Stimulated activated CD4-positive, alpha-beta T cell treated with anti-CD3 and anti-CD28 coated beads, TNF-alpha, amount 100 ng/mL, for 24 hours (primary cell): ENCODE measurements at regions not wholly inside any gene's neighbourhood (a gene's known extent, or its start where the extent isn't known, plus 50 kb on each side); places are given as distances from the start of the nearest gene placed in this dataset.

Experiments used
- DNase-seq, 3 experiments: peaks; one replicate each; pipeline ENCODE4 v3.0.0-alpha.2; 2020; ENCODE audit warnings: low read depth in 3 of 3

DNA sequence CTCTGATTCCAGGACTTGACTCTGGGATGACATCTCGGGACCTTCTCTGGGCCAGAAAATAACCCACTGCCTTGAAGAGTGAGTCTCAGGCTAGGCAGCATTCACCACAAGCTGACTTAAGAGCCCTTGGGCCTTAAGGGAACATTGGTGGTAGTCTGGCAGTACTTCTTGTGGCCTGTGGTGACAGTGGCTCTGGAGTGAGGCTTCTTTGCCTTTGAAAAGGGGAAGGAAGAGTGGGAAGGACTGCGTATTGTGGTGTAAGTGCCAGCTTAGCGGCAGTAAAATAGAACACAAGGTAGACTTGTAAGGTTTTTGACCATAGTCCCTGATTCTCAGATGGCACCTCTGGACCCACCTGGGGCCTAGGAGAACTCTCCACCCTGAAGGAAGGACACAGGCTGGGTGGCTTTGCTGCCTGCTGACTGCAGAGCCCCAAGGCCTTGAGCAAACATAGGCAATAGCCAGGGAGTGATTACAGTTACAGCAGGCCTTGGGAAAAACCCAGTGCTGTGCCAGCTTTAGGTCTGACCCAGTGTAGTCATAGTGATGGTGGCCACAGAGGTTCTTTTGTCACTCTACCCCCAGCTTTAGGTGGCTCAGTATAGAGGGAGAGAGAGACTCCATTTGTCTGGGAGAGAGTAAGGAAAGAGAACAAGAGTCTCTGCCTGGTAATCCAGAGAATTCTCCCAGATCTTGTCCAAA is 483.9 kb downstream of the SH2D4B start:
- no peak for DNase-seq

DNA sequence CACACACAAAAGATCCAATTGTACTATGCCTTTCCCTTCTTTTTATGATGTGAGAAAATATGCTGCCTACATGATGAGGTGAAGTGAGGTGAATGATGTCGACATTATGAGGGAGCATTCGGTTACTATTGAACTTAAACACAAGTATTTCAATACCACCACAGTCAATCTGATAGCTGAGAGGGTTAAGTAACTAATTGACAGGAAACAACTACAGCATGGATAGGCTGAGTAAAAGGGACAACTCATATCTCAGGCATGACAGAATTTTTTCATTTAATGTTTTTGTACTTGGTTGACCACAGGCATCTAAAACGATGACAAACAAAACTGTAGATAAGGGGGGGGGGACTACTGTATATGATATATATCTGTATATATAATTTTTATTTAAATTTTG is 488.9 kb downstream of the SH2D4B start:
- DNase-seq = no peak

DNA sequence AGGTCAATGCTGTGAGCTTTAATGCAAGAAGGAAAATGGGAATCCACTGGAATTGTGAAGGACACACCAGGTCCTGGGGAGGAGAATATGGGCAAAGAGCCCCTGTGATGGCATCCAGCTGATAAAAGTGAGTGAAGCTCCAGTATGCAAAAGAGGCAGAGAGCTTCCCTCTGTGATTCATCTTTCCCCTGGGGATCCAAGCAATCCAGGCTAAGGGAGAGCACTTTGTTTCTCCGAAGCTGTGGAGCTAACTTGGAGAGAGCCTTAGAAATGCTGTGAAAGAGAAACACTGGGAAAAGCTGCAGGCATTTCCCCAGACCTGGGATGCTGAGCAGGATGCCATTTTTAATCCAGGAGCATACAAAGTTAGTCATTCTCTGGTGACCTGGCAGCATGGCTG is 489.5 kb downstream of the SH2D4B start:
- DNase-seq = no peak

DNA sequence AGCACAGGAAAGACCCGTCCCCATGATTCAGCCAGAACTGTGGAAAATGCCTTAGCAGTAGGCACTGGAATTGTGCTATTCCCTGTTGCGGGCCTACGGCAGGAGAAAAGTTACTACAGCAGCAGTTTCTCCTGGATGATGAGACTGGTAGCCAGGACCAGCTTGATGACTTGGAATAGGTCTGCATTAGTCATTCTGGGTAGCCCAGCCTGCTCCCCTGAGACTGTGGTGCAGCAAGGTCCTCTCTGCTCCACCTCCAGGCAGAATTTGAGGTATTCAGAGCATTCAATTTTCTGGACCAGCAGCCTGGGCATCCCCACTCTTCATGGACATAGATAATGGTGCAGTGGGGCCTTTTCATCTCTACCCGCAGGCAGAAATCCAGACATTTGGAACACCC is 490.0 kb downstream of the SH2D4B start:
- DNase-seq = no peak

DNA sequence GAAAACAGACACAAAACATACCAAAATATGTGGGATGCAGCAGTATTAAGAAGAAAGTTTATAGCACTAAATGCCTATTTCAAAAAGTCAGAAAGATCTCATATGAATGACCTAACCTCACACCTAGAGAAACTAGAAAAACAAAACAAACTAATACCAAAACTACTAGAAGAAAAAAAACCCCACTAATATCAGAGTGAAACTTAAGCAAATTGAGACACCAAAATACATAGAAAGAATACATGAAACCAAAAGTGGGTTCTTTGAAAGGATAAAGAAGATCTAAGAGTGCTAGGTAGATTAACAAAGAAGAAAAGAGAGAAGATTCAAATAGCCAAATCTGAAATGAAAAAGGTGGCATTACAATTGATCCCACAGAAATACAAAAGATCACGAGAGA is 494.1 kb downstream of the SH2D4B start:
- no peak for DNase-seq

DNA sequence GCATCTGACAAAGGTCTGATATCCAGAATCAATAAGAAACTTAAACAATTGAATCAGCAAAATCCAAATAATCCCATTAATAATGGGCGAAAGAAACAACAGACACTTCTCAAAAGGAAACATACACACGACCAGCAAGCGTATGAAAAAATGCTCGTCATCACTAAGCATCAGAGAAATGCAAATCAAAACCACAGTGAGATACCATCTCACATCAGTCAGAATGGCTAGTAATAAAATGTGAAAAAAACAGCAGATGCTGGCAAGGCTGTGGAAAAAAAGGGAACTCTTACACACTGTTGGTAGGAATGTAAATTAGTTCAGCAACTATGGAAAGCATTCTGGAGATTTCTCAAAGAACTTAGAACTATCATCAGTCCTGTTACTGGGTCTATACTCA is 496.7 kb downstream of the SH2D4B start:
- no peak for DNase-seq

DNA sequence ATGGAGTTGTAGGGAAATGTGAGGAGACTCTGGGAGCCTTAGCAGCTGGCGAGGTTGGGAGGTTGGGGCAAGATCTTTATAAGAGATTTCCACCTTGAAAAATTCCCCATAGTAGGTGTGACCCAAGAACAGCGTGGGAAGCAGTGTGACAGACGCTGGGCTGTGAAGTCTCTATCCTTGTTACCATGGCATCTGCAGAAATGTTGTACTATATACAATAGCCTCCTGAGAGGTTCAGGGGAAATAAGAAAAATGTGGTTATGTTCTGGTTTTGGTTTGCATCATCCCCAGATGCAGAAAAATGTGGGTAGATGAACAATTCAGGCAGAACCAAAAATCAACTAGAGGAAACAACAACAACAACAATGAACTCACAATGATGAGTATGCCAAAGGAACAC is 498.6 kb downstream of the SH2D4B start:
- no peak for DNase-seq

DNA sequence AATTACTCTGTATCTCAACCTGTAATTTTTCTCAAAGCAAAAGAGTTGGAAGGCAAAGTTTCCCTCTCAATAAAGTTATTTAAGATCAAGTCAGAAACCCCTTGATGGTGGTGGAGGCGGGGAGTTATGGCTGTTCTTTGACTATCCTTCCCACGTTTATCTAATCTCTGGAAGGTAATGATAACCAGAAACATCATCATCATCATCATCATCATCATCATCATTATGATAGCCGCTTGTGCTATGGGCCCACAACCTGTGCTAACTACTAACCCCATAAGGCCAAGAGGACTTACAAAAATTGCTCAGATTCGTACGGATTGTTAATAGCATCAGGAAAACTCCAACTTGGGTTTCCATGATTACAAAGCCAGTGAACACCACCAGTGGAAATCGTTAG is 502.3 kb downstream of the SH2D4B start:
- DNase-seq = no peak

DNA sequence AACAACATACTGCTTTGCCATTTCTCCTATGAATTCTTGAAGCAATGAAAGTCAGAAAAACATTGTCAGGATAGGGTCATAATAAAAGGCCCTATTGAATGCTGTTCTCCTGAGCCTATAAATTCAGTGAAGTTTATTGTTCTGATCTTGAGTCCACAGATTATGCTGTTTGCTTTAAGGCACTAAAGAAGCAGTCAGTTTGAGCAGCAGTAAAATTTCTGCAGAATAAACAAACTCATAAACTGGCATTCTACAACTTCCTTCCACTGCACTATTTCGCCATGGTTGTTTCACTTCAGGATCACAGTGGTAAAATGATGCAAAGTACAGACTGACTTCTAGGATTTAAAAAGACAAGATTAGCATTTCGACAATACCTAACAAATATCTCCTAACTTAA is 503.2 kb downstream of the SH2D4B start:
- DNase-seq = no peak

DNA sequence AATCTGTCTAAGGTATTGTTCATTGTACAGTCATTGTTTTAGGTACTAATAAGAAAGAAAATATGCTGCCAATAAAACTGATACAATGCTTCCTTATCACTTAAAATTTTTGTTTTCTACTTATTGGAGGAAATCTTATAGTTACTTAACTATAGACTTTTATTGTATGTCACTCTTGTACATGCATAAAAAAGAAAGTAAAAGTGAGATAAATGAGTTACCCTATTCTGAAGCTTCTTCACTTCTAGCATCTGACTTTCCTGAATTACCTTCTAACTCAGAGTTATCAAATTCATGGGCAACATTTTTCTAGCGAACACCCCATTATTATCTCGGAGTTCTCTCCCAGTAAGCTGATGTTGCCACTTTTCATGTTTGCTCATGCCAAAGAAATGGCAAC is 504.9 kb downstream of the SH2D4B start:
- no peak for DNase-seq

DNA sequence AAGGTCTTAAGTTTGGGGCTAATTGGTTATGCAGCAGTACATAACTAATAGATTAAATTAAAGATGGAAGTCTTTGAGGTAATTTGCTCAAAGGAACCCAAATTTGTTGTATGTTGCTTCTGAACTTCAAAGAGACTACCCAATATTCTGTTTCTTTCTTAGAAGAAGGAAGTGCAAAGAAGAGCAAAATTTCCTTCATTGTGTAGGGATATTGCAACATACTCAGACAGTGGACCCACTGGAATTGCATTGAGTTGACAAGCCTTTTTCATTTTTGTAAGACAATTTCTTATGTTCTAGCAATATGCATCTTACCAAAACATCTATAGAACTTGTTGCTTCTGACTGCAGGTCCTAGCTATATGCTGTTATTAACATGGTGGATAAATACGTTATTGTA is 527.8 kb downstream of the SH2D4B start:
- DNase-seq = no peak

DNA sequence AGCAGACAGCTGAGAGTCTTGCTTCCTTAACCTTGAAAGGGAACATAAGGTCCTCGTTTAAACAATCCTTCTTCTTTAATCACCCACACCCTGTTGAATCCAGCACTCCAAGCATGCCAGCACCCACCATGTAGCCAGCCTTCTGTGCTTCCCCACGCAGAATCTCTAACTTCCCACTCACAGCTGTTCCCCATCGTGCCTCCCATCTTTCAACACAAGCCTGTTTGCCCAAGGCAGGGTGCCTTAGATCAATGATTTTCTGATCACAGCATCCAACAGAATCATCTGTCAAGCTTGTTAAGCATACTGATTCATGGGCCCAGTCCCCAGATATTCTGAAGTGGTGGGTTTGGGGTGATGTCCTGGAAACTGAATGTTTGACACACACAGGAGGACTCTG is 530.8 kb downstream of the SH2D4B start:
- no peak for DNase-seq

DNA sequence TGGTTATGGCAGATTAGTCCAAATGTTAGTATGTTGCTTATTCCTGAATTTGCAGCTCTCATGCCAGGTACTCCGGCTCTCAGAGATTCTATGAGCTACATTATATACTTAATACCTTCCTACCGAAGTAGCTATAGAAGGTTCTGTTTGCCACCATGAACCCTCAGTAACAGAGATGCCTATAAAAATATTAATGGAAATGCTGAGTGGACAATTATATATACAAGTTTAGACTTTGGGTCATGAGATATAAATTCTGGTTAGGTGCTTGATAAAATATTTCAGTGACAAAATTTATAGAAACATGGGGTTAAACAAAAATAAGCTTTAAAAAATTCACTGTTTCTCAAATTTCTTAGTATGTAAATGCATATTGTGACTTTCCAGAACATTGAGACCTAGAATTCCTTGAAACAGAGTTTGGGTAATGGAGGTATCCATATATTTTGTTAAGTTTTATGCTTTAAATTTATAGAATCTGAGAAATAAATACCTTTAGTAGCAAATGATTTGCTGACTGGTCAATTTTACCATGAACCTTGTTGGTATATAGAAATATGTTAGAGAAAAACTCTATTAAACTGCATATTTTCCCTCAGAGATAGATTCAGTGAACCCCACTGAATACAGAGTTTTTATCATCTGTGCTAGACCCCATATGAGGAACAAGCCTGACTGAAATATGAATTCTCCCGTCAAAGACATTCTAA is 533.5 kb downstream of the SH2D4B start:
- no peak for DNase-seq

DNA sequence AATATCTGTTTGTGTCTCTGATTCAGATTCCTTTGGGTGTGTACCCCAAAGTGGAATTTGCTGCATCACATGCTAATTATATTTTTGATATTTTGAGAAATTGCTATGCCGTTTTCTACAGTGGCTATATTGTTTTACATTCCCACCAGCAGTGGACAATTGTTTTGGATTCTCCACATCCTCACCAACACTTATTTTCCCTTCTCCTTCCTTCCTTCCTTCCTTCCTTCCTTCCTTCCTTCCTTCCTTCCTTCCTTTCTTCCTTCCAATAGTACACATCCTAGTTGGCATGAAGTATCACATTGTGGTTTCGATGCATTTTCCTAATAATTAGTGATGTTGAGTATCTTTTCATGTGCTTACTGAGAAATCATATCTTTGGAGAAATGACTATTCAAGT is 535.5 kb downstream of the SH2D4B start:
- no peak for DNase-seq

DNA sequence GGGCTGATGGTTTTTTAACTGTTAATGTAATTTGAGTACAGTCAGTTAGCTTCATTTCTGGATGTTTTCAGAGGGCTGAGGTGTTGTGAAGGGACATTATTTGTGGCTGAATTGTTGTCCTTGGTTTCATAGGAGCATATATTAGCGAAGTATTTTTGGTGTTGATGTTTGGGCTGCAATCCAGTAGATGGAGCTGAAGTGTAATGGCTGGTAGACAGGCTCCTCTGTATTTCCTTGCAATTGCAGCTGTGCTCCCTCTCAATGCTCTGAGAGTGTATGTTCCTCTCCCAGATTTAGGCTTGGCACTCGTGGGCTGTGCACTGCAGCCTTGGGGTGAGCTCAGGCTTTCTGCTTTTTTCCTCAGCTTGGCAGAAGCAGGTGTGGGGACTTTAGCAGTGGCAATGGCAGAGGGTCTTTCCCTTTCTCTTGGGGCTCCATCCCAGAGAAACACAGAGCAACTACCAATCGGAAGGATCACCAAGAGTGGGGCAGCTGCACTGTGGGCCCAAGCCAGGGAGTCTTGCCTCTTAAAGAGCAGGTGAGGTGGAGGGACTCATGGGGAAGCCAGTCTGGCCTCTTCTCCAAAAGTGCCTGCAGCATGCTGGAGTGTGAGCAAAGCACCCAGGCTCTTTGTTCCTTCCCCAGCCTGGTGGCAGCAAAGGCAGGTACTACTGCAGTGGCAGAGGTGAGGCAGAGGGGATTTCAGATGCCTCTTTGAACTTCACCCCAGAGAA is 544.4 kb downstream of the SH2D4B start:
- no peak for DNase-seq

DNA sequence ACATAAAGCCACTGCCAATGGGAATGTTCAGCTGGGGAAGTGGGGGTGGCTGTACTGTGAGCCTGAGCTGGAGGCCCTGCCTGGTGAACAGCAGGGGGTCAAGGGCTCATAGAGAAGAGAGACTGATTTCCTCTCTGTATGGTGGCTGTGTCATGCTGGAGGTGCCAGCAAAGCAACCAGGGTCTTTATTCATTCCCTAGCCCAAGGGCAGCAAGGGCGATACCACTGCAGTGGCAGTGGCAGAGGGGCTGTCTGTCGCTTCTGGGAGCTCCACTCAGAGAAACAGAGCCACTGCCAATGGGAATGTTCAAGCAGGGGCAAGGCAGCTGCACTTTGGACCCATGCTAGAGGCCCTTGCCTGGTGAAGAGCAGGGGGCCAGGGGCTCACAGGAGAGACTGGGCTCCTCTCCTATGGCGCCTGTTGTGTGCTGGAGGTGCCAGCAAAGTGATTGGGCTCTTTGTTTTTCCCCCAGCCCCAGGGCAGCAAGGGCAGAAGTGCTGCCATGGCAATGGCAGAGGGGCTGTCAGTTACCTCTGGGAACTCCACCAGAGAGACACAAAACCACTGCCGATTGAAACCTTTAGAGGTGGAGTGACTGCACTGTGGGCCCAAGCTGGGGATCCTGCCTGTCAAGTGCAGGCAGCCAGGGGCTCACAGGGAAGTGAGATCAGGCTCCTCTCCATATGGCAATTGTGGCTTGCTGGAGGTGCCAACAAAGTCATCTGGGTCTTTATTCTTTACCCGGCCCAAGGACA is 545.1 kb downstream of the SH2D4B start:
- no peak for DNase-seq

DNA sequence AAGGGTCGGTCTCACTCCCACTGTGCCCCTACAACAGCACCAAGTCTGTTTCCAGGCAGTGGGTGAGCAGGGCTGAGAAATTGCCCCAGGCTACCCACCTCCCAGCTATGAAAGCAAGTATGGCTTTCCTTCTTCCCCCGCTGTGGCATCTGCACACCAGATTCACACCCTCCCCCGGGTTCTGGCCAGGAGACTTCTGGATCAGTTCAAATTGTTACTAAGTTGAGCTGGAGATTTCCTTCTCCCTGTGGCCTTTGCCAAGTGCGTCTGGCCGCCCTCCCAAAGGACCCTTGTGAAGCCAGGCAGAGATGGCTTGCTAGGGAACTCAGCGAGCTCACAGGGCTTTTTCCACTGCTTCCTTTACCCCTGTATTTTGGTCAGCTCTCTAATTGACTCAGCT is 555.4 kb downstream of the SH2D4B start:
- no peak for DNase-seq

DNA sequence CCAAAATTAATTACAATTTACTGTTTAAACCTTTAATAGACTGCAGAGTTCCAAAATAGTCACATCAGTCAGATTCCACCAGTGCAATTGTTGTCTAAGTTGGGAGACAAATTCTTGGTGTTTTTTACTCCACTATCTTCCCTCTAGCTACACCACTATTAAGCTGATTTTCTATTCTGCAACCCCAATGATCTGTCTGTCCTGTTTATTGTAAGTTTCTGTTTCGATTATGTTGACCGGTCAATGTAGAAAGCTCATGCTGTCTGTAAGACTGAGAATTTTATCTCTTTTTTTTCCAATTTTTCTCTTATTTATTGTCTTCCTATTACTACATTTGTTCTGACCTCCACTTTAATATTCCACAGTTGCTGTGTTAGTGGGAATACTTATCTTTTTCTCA is 557.5 kb downstream of the SH2D4B start:
- DNase-seq = no peak

DNA sequence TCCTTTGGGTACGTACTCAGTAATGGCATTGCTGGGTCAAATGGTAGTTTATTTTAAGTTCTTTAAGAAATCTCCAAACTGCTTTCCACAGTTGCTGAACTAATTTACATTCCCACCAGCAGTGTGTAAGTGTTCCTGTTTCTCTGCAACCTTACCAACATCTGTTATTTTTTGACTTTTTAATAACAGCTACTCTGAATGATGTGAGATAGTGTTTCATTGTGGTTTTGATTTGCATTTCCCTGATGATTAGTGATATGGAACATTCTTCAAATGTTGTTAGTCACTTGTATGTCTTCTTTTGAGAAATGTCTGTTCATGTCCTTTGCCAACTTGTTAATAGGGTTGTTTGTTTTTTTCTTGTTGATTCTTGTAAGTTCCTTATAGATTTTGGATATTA is 558.9 kb downstream of the SH2D4B start:
- no peak for DNase-seq

DNA sequence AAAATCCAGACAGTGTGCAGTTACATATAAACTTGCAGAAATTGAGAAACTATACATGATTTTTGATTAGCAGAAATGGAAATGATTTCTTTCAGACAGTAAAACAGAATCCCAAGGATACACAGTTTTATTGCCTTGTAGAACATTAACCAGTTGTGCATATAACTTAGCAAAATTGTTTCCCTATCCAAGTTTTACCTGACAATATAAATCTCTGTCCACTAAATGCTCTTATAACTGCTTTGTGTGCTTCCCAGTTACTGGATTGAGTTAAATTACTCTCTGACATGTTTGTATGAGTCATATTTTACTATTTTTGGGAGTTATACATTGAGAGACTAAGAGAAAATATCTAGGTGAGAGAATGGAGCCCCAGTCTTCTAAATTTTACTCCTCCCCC is 563.4 kb downstream of the SH2D4B start:
- no peak for DNase-seq

DNA sequence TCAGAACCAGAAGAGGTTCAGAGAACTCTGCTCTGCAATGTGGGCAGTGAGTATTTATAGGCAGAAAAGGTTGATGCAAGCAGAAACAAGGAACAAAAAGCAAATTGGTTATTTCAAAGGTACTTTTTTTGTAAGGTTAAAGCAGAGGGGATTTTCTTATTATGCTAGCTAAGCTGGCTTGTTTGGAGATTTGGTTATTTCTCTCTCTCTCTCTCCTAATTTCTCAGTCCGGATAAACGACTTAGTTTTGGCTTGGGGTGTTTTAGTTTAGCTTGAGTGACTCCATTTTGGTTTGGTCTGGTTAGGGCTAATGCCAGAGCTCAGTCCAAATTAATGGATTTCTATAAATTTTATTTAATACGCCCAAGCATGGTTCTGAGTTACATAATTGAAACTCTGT is 566.8 kb downstream of the SH2D4B start:
- DNase-seq = no peak

DNA sequence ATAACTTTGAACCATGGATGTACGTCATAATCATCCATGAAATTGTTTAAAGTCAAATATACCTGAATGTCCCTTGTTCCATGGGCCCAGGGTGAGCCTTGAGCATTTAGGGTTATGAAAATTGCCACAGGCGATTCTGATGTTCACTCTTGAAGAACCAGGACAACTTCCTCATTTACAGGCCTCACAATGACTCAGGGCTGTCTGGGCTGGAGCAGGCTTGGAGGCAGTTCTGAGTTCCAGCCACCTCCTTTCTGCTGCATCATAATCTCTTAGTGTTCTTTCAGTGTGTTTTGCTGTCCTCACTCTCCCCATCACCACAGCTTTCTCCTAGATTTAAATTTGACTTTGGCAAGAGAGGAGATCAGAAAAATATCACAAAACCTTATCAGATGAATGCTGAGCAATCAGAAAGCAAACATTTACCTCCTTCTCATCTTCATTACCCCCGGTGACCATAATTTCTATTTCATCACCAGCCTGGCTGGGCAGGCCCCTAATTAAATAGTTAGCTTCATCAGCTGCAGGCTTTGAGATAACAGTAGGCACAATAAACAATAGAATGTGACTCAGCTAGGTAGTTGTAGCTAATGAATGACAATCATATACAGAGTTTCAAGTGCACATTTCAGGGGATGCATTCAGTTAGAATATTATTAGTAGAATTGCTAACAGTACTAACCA is 571.0 kb downstream of the SH2D4B start:
- DNase-seq = no peak
